ENCODE measurements at regions not wholly inside any gene's neighbourhood (a gene's known extent, or its start where the extent isn't known, plus 50 kb on each side); places are given as distances from the start of the nearest gene placed in this dataset.

GRCh38 chr6:148064406-148065134 is 278.1 kb upstream of the SASH1 start:
- no peak for DNase-seq

- no peak for DNase-seq
Observed at GRCh38 chr6:148068437-148069061, 274.1 kb upstream of the SASH1 start.

- DNase-seq = no peak
Observed at GRCh38 chr6:148069256-148069655, 273.4 kb upstream of the SASH1 start.

DNA sequence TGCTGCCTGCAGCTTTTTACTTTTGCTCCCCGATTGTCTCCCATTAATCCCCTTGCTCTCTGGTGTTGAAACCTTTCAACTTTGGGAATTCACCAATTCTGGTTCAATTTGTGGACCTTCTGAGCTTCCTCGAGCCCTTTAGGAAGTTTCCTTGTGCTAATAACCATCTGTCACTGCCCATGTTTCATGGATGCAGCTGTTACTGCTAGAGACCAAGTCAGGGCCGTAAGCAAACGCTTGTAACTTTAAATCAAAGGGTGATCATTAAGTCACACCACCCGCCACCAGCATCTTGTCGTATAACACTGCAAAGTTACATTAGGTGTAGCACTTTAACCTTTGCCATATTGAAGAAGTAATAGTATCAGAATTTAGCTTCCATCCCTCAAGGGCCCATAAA is 268.3 kb upstream of the SASH1 start:
- DNase-seq = no peak

DNA sequence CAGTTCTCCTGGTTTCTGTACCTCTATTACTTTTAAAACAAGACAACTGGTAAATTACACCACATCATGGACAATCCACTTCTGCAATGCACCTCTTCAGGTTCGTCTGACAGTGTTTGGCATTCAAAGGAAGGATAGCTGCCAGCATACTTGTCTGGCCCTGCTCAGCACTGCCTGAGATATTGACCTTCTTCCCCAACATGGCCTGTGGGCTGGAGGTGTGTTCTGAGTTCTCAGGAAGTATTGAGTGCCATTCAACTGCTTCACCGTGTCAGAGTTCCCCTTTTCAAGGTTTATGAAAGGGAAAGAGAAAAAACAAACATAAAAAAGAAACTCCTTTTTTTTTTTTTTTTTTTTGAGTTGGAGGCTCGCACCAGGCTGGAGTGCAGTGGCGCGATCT is 267.9 kb upstream of the SASH1 start:
- no peak for DNase-seq

- no peak for DNase-seq
Observed at GRCh38 chr6:148075352-148075751, 267.3 kb upstream of the SASH1 start.

DNA sequence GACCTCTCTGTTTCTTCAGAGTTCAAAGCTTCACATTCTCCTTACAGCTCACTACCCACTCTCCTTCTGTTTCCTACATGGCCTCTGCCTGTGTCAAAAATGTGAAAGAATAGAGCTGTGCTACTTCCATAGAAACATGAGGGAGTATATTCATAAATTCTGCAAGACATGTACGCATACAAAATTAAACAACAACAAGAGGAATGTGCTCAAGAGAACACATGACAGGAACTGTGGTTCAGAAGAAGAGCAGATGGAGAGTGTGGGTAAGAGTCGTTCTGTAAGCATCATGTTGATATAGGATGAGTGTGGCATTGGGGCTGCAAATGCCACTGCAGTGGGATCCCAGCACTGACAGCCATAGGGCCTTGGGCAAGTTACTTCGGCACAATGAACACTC is 266.6 kb upstream of the SASH1 start:
- no peak for DNase-seq

- no peak for DNase-seq
Observed at GRCh38 chr6:148080315-148080714, 262.3 kb upstream of the SASH1 start.

DNA sequence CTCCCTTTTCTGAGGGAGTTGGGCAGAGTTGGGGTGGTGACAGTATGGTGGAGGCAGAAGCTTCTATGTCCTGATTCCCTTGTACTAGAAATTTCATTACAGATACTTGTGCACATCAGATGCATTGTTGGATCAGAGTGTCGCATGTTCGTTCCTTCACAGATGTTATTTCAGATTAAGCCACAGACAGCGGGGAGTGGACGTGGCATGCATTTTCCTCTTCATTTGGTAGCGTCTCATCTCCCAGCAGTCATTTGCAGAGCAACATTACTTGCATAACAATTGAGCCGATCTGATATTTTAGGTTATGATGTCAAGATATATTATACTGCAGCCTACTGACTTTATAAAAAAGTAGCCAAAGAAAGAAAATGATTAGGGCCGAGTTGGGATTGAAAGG is 261.6 kb upstream of the SASH1 start:
- DNase-seq = no peak

DNA sequence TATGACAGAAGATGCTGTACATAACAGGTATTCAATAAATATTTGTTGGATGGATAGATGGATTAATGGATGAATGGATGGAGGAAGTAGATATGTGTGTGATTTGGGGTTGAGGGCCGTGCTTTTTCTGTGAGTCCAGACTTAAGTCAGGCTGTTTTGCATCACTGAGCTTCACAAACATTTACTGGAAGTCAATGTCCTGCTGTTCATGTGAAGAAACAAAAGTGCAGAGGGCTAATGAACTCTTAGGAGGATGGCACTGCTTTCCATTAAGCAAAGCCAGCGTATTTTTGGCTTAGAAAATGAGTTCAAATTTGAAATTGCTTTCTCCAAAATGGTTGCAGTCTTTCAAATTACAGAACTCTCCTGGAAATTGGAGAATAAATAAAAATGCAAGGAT is 260.6 kb upstream of the SASH1 start:
- no peak for DNase-seq

GRCh38 chr6:148082696-148083095 is 259.9 kb upstream of the SASH1 start:
- peak; percentile 46 for DNase-seq

DNA sequence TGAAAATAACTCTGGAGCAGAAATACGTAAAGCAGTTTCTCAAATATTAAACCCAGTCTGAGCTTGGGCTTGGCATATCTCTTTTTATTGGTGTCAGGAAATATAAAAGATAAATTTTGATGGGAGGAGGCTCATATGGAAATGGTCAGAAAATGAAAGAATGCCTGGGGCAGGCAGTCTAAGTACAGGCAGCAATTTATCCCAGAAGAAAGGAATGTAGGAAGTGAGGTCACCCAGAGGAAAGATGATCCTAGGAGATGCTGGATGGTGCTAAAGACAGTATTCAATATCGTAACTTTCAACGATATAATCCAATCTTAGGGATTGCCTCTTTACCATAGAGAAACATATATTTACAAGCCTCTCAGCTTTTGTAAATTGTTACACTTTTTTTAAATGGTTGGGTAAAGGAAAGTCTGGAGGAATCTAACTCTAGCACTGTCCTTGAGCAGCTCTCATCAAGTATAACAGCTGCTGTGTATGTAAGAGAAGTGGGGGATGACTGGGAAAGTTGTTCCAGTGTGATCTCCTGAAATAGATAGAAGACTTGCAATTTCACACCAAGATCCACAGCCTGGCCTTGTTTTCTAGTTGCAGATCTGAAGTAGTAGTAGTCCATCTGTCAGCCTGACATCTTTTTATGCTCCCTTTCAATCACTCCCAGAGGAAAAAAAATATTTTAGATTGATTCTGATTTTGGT is 256.9 kb upstream of the SASH1 start:
- DNase-seq = peak; percentile 44

GRCh38 chr6:148086386-148086785 is 256.3 kb upstream of the SASH1 start:
- DNase-seq = no peak

DNA sequence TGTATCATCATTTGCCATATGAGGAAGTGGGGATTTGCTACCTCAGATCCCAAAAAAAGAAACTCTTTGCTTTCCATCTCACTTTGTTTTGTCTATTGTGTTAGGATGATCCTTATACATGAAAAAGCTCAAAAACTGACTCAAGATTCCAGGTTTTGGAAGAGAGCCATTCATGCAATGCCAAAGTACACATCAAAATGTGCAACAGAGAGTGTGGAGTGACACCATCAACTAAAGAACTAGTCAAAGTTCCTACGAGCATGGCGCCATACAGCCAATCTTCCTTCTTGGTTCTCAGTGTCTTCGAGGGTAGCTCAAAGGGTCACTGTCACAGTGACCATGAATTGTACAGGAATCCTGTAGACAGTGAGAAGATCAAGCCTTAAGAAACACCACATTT is 255.8 kb upstream of the SASH1 start:
- no peak for DNase-seq

- peak; percentile 5 for DNase-seq
Observed at GRCh38 chr6:148087659-148088058, 255.0 kb upstream of the SASH1 start.

DNA sequence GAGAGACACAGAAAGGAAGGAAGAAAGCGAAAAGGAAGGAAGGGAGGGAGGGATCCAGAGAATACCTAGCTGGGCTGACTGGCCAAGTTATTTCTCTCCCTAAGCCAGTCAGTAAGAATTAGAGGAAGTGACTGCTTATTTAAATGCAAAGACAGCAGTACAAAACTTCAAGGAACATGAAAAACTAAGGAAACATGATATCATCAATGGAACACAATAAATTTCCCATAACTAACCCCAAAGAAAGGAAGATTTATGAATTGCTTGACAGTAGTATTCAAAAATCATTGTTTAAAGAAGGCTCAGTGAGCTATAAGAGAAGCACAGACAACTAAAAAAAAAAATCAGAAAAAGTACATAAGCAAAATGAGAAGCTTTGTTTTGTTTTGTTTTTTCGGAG is 252.3 kb upstream of the SASH1 start:
- DNase-seq = no peak

- DNase-seq = no peak
Observed at GRCh38 chr6:148091394-148091793, 251.2 kb upstream of the SASH1 start.

- no peak for DNase-seq
Observed at GRCh38 chr6:148103436-148103835, 239.2 kb upstream of the SASH1 start.

DNA sequence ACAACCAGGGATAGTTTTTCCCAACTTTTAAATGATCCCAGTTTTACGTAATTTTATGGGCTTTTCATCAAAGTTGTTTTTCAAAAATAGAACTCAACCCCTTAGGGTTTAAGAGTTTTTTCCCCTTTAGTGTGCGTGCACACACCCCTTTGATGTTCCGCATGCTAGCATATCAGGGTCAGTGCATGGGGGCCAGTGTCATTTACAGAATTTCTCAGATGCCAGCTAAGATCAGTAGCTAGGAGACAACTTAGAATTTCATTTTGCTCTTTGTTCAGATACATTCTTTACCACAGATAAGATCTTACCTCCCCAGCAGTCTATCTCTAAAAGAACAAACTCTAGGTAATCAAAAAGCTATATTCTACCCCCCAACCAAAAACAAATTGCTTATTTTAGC is 238.5 kb upstream of the SASH1 start:
- DNase-seq = no peak

- DNase-seq = no peak
Observed at GRCh38 chr6:148105695-148106094, 236.9 kb upstream of the SASH1 start.

DNA sequence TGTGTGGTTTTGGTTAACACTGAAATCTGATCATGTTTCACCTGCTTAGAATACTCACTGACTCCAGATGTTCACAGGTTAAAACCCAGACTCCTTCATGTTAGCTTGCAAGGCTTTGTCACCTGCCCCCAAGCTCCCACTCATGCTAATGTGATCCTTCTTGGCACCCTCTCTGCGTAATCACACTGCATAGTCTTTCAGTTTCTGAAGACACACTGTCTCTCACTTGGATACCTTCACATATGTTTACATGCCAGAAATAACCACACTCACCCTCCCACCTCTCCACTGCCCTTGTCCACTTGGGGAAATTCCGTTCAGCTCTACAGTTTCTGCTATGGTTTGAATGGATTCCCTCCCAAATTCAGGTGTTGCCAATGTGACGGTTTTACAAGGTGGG is 234.7 kb upstream of the SASH1 start:
- DNase-seq = peak; percentile 84

DNA sequence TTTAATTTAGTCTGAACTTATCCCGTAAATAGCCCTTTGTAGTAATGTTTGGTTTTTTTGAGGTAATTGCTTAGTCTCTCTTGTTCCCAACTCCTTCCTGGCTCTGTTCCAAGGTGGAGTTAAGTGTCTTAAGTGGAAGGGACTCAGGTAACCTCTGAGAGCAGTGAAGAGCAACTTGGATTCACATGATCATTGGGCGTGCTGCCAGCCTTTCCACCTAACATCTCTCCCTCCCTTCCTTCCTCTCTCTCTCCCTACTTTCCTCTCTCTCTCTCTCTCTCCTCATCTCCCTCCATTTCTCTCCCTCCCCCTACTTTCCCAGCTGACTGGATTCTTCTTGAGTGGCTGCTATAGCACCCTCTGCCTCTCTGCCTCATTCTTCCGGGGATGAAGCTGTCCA is 232.9 kb upstream of the SASH1 start:
- peak; percentile 95 for DNase-seq

DNA sequence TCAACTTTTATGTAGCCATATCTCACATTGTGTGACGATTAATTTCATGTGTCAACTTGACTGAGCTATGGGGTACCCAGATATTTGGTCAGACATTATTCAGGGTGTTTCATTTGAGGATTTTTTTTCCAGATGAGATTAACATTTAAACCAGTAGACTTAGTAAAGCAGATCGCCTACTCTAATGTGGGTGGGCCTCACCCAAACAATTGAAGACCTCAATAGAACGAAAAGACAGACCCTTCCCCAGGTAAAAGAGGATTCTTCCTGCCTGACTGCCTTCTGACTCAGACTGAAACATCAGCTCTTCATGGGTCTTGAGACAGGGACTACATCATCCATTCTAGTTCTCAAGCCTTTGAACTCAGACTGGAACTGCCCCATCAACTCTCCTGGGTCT is 231.7 kb upstream of the SASH1 start:
- no peak for DNase-seq

GRCh38 chr6:148112851-148113319 is 229.8 kb upstream of the SASH1 start:
- DNase-seq = no peak

All from NCI-H2171 treated with DMSO at 0.1 percent for 48 hours (cell line).